K562 (cell line): ENCODE measurements at regions not wholly inside any gene's neighbourhood (a gene's known extent, or its start where the extent isn't known, plus 50 kb on each side); places are given as distances from the start of the nearest gene placed in this dataset.

Source experiments
- ATAC-seq: fragments of 200-7000 bp; cut with Tn5 transposase; 3 replicates; pipeline ENCODE4 v1.9.1; 2020; ENCODE audit warnings: moderate library complexity
- BruUV-seq: library from RNA; stranded (reverse); fragments of 400-500 nt; replicated peaks from 2 replicates; lab custom pipeline; 2021; lab: Mats Ljungman, UMichigan
- CTCF ChIA-PET: fragments of 300-600 bp; formaldehyde crosslinking; extraction: SDS; loops from one replicate; lab custom pipeline; 2021; ENCODE audit warnings: low intra/inter-chr PET ratio; lab: Yijun Ruan, JAX
- POLR2A ChIA-PET: fragments of 300-600, 350-650 bp; sonication (Branson Sonifier 250); formaldehyde crosslinking; extraction: SDS; loops from one replicate; lab custom pipeline; 2021; ENCODE audit warnings: antibody characterized with exemption, inconsistent platforms; lab: Yijun Ruan, JAX
- DNase-seq, 4 experiments: peaks; one replicate each; pipeline versions ENCODE4 v3.0.0 to v3.0.0-alpha.2; 2011 to 2018; ENCODE audit warnings: low spot score in 3 of 4, mixed read lengths in 3 of 4; ENCODE audit errors: extremely low read depth in 1 of 4
- FAIRE-seq: peaks from 2 replicates; lab custom pipeline; 2011; peaks lifted over from hg19 to GRCh38; lab: Jason Lieb, UNC
- H2AFZ ChIP-seq: 2 replicates; pipeline ENCODE4 v1.6.0; 2011; ENCODE audit warnings: low read depth, low read length, control low read depth, inconsistent platforms
- H3K27ac ChIP-seq: fragments of 200-600 bp; 3 replicates; pipeline ENCODE4 v1.8.0; 2011; ENCODE audit warnings: low read depth, mild to moderate bottlenecking, control low read depth, inconsistent platforms, low read length, moderate library complexity, mixed read lengths; ENCODE audit errors: extremely low read depth
- H3K27me3 ChIP-seq, 2 experiments: fragments of 300-600 bp in 1 of 2; 2 replicates in 1 of 2; 3 replicates in 1 of 2; pipeline versions ENCODE4 v1.6.0 to v1.8.0; 2011; ENCODE audit warnings: inconsistent platforms in 2 of 2, low read length in 2 of 2, mild to moderate bottlenecking in 1 of 2, mixed read lengths in 1 of 2, moderate library complexity in 1 of 2; ENCODE audit not compliant: control insufficient read depth in 2 of 2, insufficient read depth in 2 of 2
- H3K36me3 ChIP-seq: fragments of 300-600 bp; 3 replicates; pipeline ENCODE4 v1.8.0; 2011; ENCODE audit warnings: mild to moderate bottlenecking, low read length, inconsistent platforms; ENCODE audit not compliant: control insufficient read depth, insufficient read depth
- H3K4me1 ChIP-seq, 2 experiments: fragments of 200-600 bp in 1 of 2; replicated peaks in 1 of 2; 2 replicates in 1 of 2; 3 replicates in 1 of 2; pipeline versions ENCODE4 v1.5.1 to v1.8.0; 2011; ENCODE audit warnings: inconsistent platforms in 2 of 2, low read length in 2 of 2, mild to moderate bottlenecking in 1 of 2, mixed read lengths in 1 of 2, moderate library complexity in 1 of 2; ENCODE audit not compliant: control insufficient read depth in 2 of 2, insufficient read depth in 2 of 2
- H3K4me2 ChIP-seq: 2 replicates; pipeline ENCODE4 v1.6.1; 2011; ENCODE audit warnings: low read length, control low read depth, inconsistent platforms, mixed read lengths; ENCODE audit not compliant: insufficient read depth
- H3K4me3 ChIP-seq: fragments of 200-600 bp; sonication (generic), shearing (Covaris generic); 2 replicates; pipeline ENCODE4 v1.5.1; 2016; ENCODE audit warnings: control low read depth, inconsistent platforms
- H3K79me2 ChIP-seq: fragments of 200-600 bp; 3 replicates; pipeline ENCODE4 v1.8.0; 2011; ENCODE audit warnings: low read length, inconsistent platforms; ENCODE audit not compliant: control insufficient read depth, insufficient read depth
- H3K9ac ChIP-seq, 2 experiments: 2 replicates each; pipeline versions ENCODE4 v1.6.0 to v1.6.1; 2011; ENCODE audit warnings: low read depth in 2 of 2, low read length in 2 of 2, control low read depth in 1 of 2, inconsistent platforms in 1 of 2, mild to moderate bottlenecking in 1 of 2, mixed read lengths in 1 of 2; ENCODE audit not compliant: insufficient read depth in 1 of 2
- H3K9me1 ChIP-seq: one replicate; pipeline ENCODE4 v1.6.0; 2011; ENCODE audit warnings: inconsistent platforms, mild to moderate bottlenecking, low read length, moderate library complexity; ENCODE audit not compliant: control insufficient read depth, insufficient read depth
- H3K9me3 ChIP-seq: replicated peaks from 2 replicates; pipeline ENCODE4 v1.5.1; 2011; ENCODE audit warnings: low read depth, low read length, inconsistent platforms; ENCODE audit not compliant: control insufficient read depth, insufficient read depth
- H4K20me1 ChIP-seq: replicated peaks from 2 replicates; pipeline ENCODE4 v1.6.1; 2011; ENCODE audit warnings: low read length, inconsistent platforms, mixed read lengths; ENCODE audit not compliant: control insufficient read depth, insufficient read depth
- BRCA1 ChIP-seq, 2 experiments: fragments of 450-650 bp in 1 of 2; sonication (generic) in 1 of 2; formaldehyde crosslinking in 1 of 2; IDR thresholded peaks; 2 replicates each; pipeline versions ENCODE4 v1.5.0 to v1.6.1; 2017 to 2020; ENCODE audit warnings: mild to moderate bottlenecking in 1 of 2, missing genetic modification reagents in 1 of 2
- KAT7 ChIP-seq: sonication (generic); formaldehyde crosslinking; IDR thresholded peaks from 2 replicates; pipeline ENCODE4 v1.8.0; 2022; ENCODE audit warnings: missing genetic modification reagents, mild to moderate bottlenecking, borderline replicate concordance
- MCM3 ChIP-seq: fragments of 450-650 bp; IDR thresholded peaks from 2 replicates; pipeline ENCODE4 v1.6.1; 2016
- MTF1 ChIP-seq: fragments of 250-450 bp; sonication (Bioruptor Pico); IDR thresholded peaks from 2 replicates; pipeline ENCODE4 v1.9.0; 2021; ENCODE audit warnings: moderate library complexity, mild to moderate bottlenecking, inconsistent platforms, borderline replicate concordance
- NR4A1 ChIP-seq, 2 experiments: fragments of 250-450 bp in 1 of 2; fragments of 450-650 bp in 1 of 2; sonication (Bioruptor Pico) in 1 of 2; IDR thresholded peaks; 2 replicates each; pipeline versions ENCODE4 v1.4.0 to v1.6.1; 2016 to 2020; ENCODE audit warnings: mild to moderate bottlenecking in 2 of 2, missing compliant biosample characterization in 1 of 2, missing genetic modification characterization in 1 of 2, moderate library complexity in 1 of 2
- SMC3 ChIP-seq: conservative IDR thresholded peaks from 2 replicates; pipeline ENCODE4 v1.6.1; 2011; ENCODE audit warnings: low read depth, low read length, improper control_type of control experiment; ENCODE audit not compliant: insufficient read depth
- TOE1 ChIP-seq, 2 experiments: fragments of 450-650 bp in 1 of 2; sonication (generic) in 1 of 2; formaldehyde crosslinking in 1 of 2; IDR thresholded peaks; 2 replicates each; pipeline versions ENCODE4 v1.7.1 to v1.8.0; 2016 to 2022; ENCODE audit warnings: borderline replicate concordance in 2 of 2, mild to moderate bottlenecking in 2 of 2, antibody characterized with exemption in 1 of 2, inconsistent platforms in 1 of 2, low read depth in 1 of 2, missing genetic modification reagents in 1 of 2, moderate library complexity in 1 of 2
- ZNF551 ChIP-seq: fragments of 250-450 bp; sonication (Bioruptor Pico); IDR thresholded peaks from 2 replicates; pipeline ENCODE4 v1.5.0; 2021; ENCODE audit warnings: mild to moderate bottlenecking, moderate library complexity
- WGBS: fragments of 100-300 bp; shearing (Covaris generic); methylation state at CpG from one replicate; pipeline ENCODE4 v1.1.6; 2016; ENCODE audit warnings: low coverage, mixed read lengths; ENCODE audit not compliant: insufficient coverage; ENCODE audit errors: missing lambda C conversion rate; 5-methylcytosine and 5-hydroxymethylcytosine counted together
- in situ Hi-C: fragments of 300-500 bp; cut with MboI; formaldehyde crosslinking; loops from 4 replicates; pipeline ENCODE4 v1.15.0; 2018; ENCODE audit warnings: inconsistent platforms, mixed read lengths
- intact Hi-C: fragments of 100-400 bp; cut with micrococcal nuclease; formaldehyde crosslinking; loops from 2 replicates; pipeline ENCODE4 v1.14.2; 2022

DNA sequence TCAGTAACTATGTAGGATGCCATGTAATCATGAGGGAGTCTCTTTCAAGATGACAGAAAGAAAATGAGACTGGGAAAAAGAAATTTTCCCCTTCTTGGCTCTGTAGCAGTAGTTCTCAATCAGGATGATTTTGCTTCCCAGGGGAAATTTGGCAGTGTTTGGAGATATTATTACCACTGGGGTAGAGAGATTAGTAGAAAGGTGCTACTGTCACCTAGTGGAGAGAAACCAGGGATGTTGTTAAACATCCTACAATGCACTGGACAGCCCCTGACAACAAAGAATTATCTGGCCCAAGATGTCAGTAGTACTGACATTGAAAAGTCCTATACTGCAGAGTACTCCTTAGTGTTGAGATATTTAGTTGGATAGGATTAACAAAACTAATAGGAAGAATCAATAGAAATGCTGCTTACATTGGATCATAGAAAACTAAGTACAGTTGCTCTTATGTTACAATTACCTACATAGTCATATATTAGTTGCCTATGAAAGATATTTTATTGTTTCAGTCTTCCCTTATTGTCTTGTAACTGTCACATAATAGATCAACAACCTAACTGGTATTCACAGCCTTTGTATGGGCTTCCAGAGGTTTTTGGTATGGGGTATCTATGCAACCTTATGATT is 433.3 kb downstream of the RAP2B start (continued):
- TF ChIP-seq KAT7 (CRISPR knock-in tag), result no peak
- TF ChIP-seq SMC3, result peak; percentile 46; the same call in 1 of the 2 replicates
- no peak for TF ChIP-seq MCM3
- TF ChIP-seq NR4A1 (CRISPR knock-in tag; IDR thresholded peaks at IDR 0.05), result no peak
- no peak for TF ChIP-seq NR4A1 (tag; IDR thresholded peaks at IDR 0.05)
- TF ChIP-seq TOE1 (IDR thresholded peaks at IDR 0.05; ENCODE audit: borderline replicate concordance), result no peak
- TF ChIP-seq TOE1 (CRISPR knock-in tag; IDR thresholded peaks at IDR 0.05; ENCODE audit: borderline replicate concordance, low read depth), result no peak

DNA sequence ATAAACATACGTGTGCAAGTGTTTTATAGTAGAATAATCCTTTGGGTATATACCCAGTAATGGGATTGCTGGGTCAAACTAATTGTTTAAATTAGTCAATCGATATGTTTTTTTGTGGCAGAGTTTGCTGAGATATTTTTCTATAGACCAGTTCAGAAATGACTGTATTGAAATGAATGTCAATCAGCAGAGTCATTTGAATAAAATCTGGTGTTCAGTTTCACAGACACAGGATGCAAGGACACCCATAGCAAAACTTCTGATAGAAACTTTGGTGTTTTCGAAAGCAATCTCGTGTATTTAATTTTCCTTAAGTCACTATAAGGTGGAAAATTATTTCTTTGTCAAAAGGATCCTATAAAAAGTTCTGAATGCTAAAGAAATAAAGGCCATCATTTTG is 434.4 kb downstream of the RAP2B start:
- in situ Hi-C loops, result loop anchor here (10.0 to 25.0 kb wide), 2 partner anchors 552 to 1084 kb away; no protein-coding TSS in a partner anchor
- ChIA-PET POLR2A (no interaction called here), CTCF (no interaction called here)
- H3K4me2 ChIP-seq, result no peak overlapping the region
- DNase-seq (no peak), ATAC-seq (no peak), FAIRE-seq (no peak)
- no peaks in the 10 kb centered on the region for H3K4me1 ChIP-seq
- no peak overlapping the region for H3K9ac ChIP-seq
- H4K20me1 ChIP-seq, result no peaks in the 10 kb centered on the region
- H3K4me3 ChIP-seq, result no peak overlapping the region
- 5% methylated on average over 4 of the region's 4 CpGs for WGBS
- no peaks in the 10 kb centered on the region for H3K9me1 ChIP-seq
- H3K27ac ChIP-seq, result no peak overlapping the region
- H3K36me3 ChIP-seq, result no peaks in the 10 kb centered on the region
- BruUV-seq, result no TSS peak
- intact Hi-C loops, result loop anchor here (5.0 to 10.0 kb wide), 2 partner anchors 152 to 304 kb away; no protein-coding TSS in a partner anchor
- no peaks in the 10 kb centered on the region for H3K79me2 ChIP-seq
- no peak overlapping the region for H2AFZ ChIP-seq
- H3K9me3 ChIP-seq, result no peaks in the 10 kb centered on the region
- H3K27me3 ChIP-seq, result no peaks in the 10 kb centered on the region
- TF ChIP-seq MTF1 (no peak), BRCA1 (IDR thresholded peaks at IDR 0.05) (no peak), BRCA1 (CRISPR knock-in tag; IDR thresholded peaks at IDR 0.05) (no peak), ZNF551 (no peak)
